CD14-positive monocyte (primary cell): ENCODE measurements at regions not wholly inside any gene's neighbourhood (a gene's known extent, or its start where the extent isn't known, plus 50 kb on each side); places are given as distances from the start of the nearest gene placed in this dataset.

Source experiments
- DNase-seq, 3 donors: peaks; one replicate each; pipeline ENCODE4 v3.0.0-alpha.2; 2011 to 2022
- H2AFZ ChIP-seq: 2 replicates; pipeline ENCODE4 v1.6.0; 2012; ENCODE audit warnings: mild to moderate bottlenecking, low read depth, low read length, inconsistent platforms; ENCODE audit not compliant: insufficient read depth, poor library complexity, severe bottlenecking
- H3K27ac ChIP-seq, 2 donors: 1 replicate in 1 of 2; 2 replicates in 1 of 2; pipeline ENCODE4 v1.5.1; 2012 to 2013; ENCODE audit warnings: low read length in 2 of 2, control low read depth in 1 of 2, inconsistent platforms in 1 of 2, low read depth in 1 of 2, mild to moderate bottlenecking in 1 of 2
- H3K27me3 ChIP-seq, 2 donors: one replicate each; pipeline versions ENCODE4 v1.6.0 to v1.6.1; 2011 to 2013; ENCODE audit warnings: low read length in 2 of 2; ENCODE audit not compliant: control insufficient read depth in 2 of 2, insufficient read depth in 2 of 2
- H3K36me3 ChIP-seq, 2 donors: replicated peaks in 1 of 2; 1 replicate in 1 of 2; 2 replicates in 1 of 2; pipeline versions ENCODE4 v1.5.1 to v1.6.1; 2012 to 2013; ENCODE audit warnings: low read length in 2 of 2, control low read depth in 1 of 2, inconsistent platforms in 1 of 2, mild to moderate bottlenecking in 1 of 2; ENCODE audit not compliant: insufficient read depth in 2 of 2, control insufficient read depth in 1 of 2
- H3K4me1 ChIP-seq, 2 donors: 1 replicate in 1 of 2; 2 replicates in 1 of 2; pipeline versions ENCODE4 v1.5.1 to v1.6.1; 2012 to 2013; ENCODE audit warnings: low read length in 2 of 2, control low read depth in 1 of 2, inconsistent platforms in 1 of 2, mild to moderate bottlenecking in 1 of 2, moderate library complexity in 1 of 2; ENCODE audit not compliant: insufficient read depth in 2 of 2, control insufficient read depth in 1 of 2
- H3K4me2 ChIP-seq: replicated peaks from 2 replicates; pipeline ENCODE3; 2012; ENCODE audit warnings: low read length, moderate library complexity, mild to moderate bottlenecking; ENCODE audit not compliant: poor library complexity, severe bottlenecking; ENCODE audit errors: extremely low read depth
- H3K4me3 ChIP-seq, 3 experiments: fragments of 200-600 bp in 1 of 3; sonication (generic) in 1 of 3; replicated peaks in 1 of 3; 1 replicate in 2 of 3; 2 replicates in 1 of 3; pipeline ENCODE4 v1.5.1; 2011 to 2013; ENCODE audit warnings: low read length in 3 of 3, mild to moderate bottlenecking in 3 of 3, control low read depth in 2 of 3, low read depth in 2 of 3, inconsistent platforms in 1 of 3, moderate library complexity in 1 of 3
- H3K79me2 ChIP-seq: 2 replicates; pipeline ENCODE4 v1.6.0; 2012; ENCODE audit warnings: mild to moderate bottlenecking, control low read depth, inconsistent platforms, low read length, moderate library complexity; ENCODE audit not compliant: insufficient read depth
- H3K9ac ChIP-seq: 2 replicates; pipeline ENCODE4 v1.6.0; 2017; ENCODE audit warnings: low read length, mild to moderate bottlenecking; ENCODE audit not compliant: insufficient read depth, poor library complexity, severe bottlenecking
- H3K9me3 ChIP-seq, 2 donors: replicated peaks in 1 of 2; 1 replicate in 1 of 2; 2 replicates in 1 of 2; pipeline versions ENCODE4 v1.5.1 to v1.6.1; 2012 to 2013; ENCODE audit warnings: low read length in 2 of 2, control low read depth in 1 of 2; ENCODE audit not compliant: control insufficient read depth in 1 of 2, insufficient read depth in 1 of 2
- H4K20me1 ChIP-seq: 2 replicates; pipeline ENCODE4 v1.6.0; 2012; ENCODE audit warnings: mild to moderate bottlenecking, low read length, control low read depth, moderate library complexity; ENCODE audit not compliant: insufficient read depth
- H3K27ac Mint-ChIP-seq, 7 donors: one replicate each; pipeline ENCODE4 v1.8.0; 2020; ENCODE audit warnings: mild to moderate bottlenecking in 7 of 7, mixed read lengths in 7 of 7, moderate library complexity in 6 of 7, inconsistent platforms in 2 of 7
- H3K27me3 Mint-ChIP-seq, 3 donors: one replicate each; pipeline ENCODE4 v1.8.0; 2021 to 2022; ENCODE audit warnings: low read depth in 3 of 3, mild to moderate bottlenecking in 3 of 3, mixed read lengths in 3 of 3, moderate library complexity in 3 of 3, inconsistent platforms in 1 of 3
- H3K36me3 Mint-ChIP-seq, 2 donors: one replicate each; pipeline ENCODE4 v1.8.0; 2020; ENCODE audit warnings: mixed read lengths in 2 of 2, inconsistent platforms in 1 of 2, mild to moderate bottlenecking in 1 of 2
- H3K4me1 Mint-ChIP-seq: one replicate; pipeline ENCODE4 v1.8.0; 2020; ENCODE audit warnings: mild to moderate bottlenecking, mixed read lengths
- H3K4me3 Mint-ChIP-seq, 2 donors: one replicate each; pipeline ENCODE4 v1.8.0; 2020; ENCODE audit warnings: mild to moderate bottlenecking in 2 of 2, mixed read lengths in 2 of 2, moderate library complexity in 1 of 2
- H3K9me3 Mint-ChIP-seq, 7 donors: one replicate each; pipeline ENCODE4 v1.8.0; 2020 to 2022; ENCODE audit warnings: mixed read lengths in 7 of 7, mild to moderate bottlenecking in 6 of 7, moderate library complexity in 6 of 7, inconsistent platforms in 2 of 7
- WGBS: methylation state at CpG from one replicate; pipeline ENCODE4 v1.1.5; 2013; ENCODE audit warnings: missing lambda C conversion rate; ENCODE audit not compliant: insufficient coverage; 5-methylcytosine and 5-hydroxymethylcytosine counted together
- intact Hi-C, 2 donors: fragments of 100-400 bp; cut with micrococcal nuclease; formaldehyde crosslinking; loops; one replicate each; pipeline versions ENCODE4 v1.15.0 to v1.15.1; 2023
- TF ChIP-seq, protein P1 (sequence below): fragments of 200-600 bp; IDR thresholded peaks from one replicate; pipeline ENCODE4 v1.8.0; 2022; ENCODE audit warnings: antibody characterized with exemption, mild to moderate bottlenecking

DNA sequence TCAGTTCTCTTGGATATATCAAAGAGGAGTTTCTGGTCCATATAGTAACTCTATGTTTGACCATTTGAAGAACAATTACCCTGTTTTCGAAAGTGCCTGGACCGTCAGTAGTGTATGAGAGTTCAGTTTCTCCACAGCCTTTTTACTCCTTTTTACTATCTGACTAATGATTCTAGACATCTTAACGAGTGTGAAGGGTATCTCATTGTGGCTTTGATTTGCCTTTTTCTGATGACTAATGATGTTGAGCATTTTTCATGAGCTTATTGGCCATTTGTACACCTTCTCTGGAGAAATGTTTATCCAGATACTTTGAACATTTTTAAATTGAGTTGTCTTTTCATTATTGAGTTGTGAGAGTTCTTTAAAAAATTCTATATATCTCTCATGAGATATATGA lies 114.9 kb upstream of the ATXN1 start:
- Histone ChIP-seq H3K4me3 (no peak overlapping the region), H3K9ac (no peak overlapping the region), H3K27me3 (peaks cover 5 to 6% of the 10 kb centered on the region in 2 donors), H3K4me2 (no peak overlapping the region), H3K4me1 (no peaks in the 10 kb centered on the region), H2AFZ (no peak overlapping the region), H4K20me1 (no peaks in the 10 kb centered on the region), H3K36me3 (no peaks in the 10 kb centered on the region), H3K27ac (no peak overlapping the region), H3K79me2 (no peaks in the 10 kb centered on the region), H3K9me3 (no peaks in the 10 kb centered on the region)
- no CpG with 5 or more reads among the region's 3 CpGs for WGBS
- Mint-ChIP-seq H3K4me1 (no peaks in the 10 kb centered on the region), H3K36me3 (no peaks in the 10 kb centered on the region), H3K9me3 (peaks cover 0 to 7% (median 3%) of the 10 kb centered on the region in 7 donors), H3K27me3 (peaks cover 5 to 18% (median 16%) of the 10 kb centered on the region in 3 donors), H3K4me3 (no peak overlapping the region), H3K27ac (no peak overlapping the region)
- intact Hi-C loops, result no loop called here
- TF ChIP-seq, protein P1, sequence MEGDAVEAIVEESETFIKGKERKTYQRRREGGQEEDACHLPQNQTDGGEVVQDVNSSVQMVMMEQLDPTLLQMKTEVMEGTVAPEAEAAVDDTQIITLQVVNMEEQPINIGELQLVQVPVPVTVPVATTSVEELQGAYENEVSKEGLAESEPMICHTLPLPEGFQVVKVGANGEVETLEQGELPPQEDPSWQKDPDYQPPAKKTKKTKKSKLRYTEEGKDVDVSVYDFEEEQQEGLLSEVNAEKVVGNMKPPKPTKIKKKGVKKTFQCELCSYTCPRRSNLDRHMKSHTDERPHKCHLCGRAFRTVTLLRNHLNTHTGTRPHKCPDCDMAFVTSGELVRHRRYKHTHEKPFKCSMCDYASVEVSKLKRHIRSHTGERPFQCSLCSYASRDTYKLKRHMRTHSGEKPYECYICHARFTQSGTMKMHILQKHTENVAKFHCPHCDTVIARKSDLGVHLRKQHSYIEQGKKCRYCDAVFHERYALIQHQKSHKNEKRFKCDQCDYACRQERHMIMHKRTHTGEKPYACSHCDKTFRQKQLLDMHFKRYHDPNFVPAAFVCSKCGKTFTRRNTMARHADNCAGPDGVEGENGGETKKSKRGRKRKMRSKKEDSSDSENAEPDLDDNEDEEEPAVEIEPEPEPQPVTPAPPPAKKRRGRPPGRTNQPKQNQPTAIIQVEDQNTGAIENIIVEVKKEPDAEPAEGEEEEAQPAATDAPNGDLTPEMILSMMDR, result no peak
- no peak for DNase-seq

DNA sequence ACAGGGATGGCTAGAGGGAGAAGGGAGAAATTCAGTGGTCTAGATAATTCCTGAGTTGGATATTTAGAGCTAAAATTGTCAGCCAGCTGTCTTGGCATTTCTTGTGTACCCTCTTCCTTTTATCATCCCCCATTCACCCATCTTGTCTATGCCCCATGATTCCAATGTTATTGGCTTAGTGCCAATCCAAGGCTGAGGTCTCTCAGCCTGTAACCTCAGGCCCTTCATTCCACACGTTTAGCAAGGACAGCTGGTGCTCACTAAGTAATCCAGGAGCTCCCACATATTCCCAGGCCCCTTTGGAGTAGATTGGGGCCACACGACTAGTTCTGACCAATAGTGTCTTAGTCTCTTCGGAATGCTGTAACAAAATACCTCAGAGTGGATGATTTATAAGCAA lies 112.4 kb upstream of the ATXN1 start:
- Mint-ChIP-seq H3K4me3 (no peak overlapping the region), H3K9me3 (peaks cover 0 to 6% (median 3%) of the 10 kb centered on the region in 7 donors), H3K27ac (no peak overlapping the region), H3K4me1 (no peaks in the 10 kb centered on the region), H3K27me3 (peaks cover 8 to 21% (median 15%) of the 10 kb centered on the region in 3 donors), H3K36me3 (no peaks in the 10 kb centered on the region)
- H3K4me2 ChIP-seq, result no peak overlapping the region
- peaks cover 5 to 6% of the 10 kb centered on the region in 2 donors for H3K27me3 ChIP-seq
- no peak overlapping the region for H3K4me3 ChIP-seq
- TF ChIP-seq, protein P1, result no peak
- DNase-seq, result no peak
- H3K9ac ChIP-seq, result no peak overlapping the region
- no peaks in the 10 kb centered on the region for H3K4me1 ChIP-seq
- no peaks in the 10 kb centered on the region for H4K20me1 ChIP-seq
- no peaks in the 10 kb centered on the region for H3K36me3 ChIP-seq
- H3K79me2 ChIP-seq, result no peaks in the 10 kb centered on the region
- intact Hi-C loops, result no loop called here
- no peak overlapping the region for H3K27ac ChIP-seq
- H3K9me3 ChIP-seq, result no peaks in the 10 kb centered on the region
- H2AFZ ChIP-seq, result no peak overlapping the region
- no CpG with 5 or more reads among the region's 3 CpGs for WGBS
